ENCODE measurements at regions not wholly inside any gene's neighbourhood (a gene's known extent, or its start where the extent isn't known, plus 50 kb on each side); places are given as distances from the start of the nearest gene placed in this dataset.

- no peak for TF ChIP-seq ZNF512 (CRISPR knock-in tag; IDR thresholded peaks at IDR 0.05; ENCODE audit: borderline replicate concordance)
- TF ChIP-seq, protein P1, sequence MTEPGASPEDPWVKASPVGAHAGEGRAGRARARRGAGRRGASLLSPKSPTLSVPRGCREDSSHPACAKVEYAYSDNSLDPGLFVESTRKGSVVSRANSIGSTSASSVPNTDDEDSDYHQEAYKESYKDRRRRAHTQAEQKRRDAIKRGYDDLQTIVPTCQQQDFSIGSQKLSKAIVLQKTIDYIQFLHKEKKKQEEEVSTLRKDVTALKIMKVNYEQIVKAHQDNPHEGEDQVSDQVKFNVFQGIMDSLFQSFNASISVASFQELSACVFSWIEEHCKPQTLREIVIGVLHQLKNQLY (CRISPR knock-in tag; IDR thresholded peaks at IDR 0.05), result no peak
- no peak for TF ChIP-seq ZNF671 (CRISPR knock-in tag; IDR thresholded peaks at IDR 0.05)
- TF ChIP-seq, protein P2, sequence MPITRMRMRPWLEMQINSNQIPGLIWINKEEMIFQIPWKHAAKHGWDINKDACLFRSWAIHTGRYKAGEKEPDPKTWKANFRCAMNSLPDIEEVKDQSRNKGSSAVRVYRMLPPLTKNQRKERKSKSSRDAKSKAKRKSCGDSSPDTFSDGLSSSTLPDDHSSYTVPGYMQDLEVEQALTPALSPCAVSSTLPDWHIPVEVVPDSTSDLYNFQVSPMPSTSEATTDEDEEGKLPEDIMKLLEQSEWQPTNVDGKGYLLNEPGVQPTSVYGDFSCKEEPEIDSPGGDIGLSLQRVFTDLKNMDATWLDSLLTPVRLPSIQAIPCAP (CRISPR knock-in tag; IDR thresholded peaks at IDR 0.05), result no peak
- TF ChIP-seq TEAD4 (CRISPR knock-in tag; IDR thresholded peaks at IDR 0.05), result no peak
- TF ChIP-seq, protein P3, sequence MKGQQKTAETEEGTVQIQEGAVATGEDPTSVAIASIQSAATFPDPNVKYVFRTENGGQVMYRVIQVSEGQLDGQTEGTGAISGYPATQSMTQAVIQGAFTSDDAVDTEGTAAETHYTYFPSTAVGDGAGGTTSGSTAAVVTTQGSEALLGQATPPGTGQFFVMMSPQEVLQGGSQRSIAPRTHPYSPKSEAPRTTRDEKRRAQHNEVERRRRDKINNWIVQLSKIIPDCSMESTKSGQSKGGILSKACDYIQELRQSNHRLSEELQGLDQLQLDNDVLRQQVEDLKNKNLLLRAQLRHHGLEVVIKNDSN (CRISPR knock-in tag; IDR thresholded peaks at IDR 0.05), result no peak
- no peak for TF ChIP-seq FOXJ3 (CRISPR knock-in tag; IDR thresholded peaks at IDR 0.05; ENCODE audit: borderline replicate concordance)
- TF ChIP-seq, protein P4, sequence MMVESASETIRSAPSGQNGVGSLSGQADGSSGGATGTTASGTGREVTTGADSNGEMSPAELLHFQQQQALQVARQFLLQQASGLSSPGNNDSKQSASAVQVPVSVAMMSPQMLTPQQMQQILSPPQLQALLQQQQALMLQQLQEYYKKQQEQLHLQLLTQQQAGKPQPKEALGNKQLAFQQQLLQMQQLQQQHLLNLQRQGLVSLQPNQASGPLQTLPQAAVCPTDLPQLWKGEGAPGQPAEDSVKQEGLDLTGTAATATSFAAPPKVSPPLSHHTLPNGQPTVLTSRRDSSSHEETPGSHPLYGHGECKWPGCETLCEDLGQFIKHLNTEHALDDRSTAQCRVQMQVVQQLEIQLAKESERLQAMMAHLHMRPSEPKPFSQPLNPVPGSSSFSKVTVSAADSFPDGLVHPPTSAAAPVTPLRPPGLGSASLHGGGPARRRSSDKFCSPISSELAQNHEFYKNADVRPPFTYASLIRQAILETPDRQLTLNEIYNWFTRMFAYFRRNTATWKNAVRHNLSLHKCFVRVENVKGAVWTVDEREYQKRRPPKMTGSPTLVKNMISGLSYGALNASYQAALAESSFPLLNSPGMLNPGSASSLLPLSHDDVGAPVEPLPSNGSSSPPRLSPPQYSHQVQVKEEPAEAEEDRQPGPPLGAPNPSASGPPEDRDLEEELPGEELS (CRISPR knock-in tag; IDR thresholded peaks at IDR 0.05), result no peak
- TF ChIP-seq ZNF138 (CRISPR knock-in tag; conservative IDR thresholded peaks at IDR 0.05), result no peak
- no peak for TF ChIP-seq RELA (CRISPR knock-in tag; IDR thresholded peaks at IDR 0.05; ENCODE audit: borderline replicate concordance)
- TF ChIP-seq ATF2 (CRISPR knock-in tag; IDR thresholded peaks at IDR 0.05; ENCODE audit: borderline replicate concordance, low read depth), result no peak
- no peak for TF ChIP-seq CTCF (IDR thresholded peaks at IDR 0.05)
Measured at GRCh38 chr15:62901087-62901486, 141.5 kb upstream of the TPM1 start (continued).

DNA sequence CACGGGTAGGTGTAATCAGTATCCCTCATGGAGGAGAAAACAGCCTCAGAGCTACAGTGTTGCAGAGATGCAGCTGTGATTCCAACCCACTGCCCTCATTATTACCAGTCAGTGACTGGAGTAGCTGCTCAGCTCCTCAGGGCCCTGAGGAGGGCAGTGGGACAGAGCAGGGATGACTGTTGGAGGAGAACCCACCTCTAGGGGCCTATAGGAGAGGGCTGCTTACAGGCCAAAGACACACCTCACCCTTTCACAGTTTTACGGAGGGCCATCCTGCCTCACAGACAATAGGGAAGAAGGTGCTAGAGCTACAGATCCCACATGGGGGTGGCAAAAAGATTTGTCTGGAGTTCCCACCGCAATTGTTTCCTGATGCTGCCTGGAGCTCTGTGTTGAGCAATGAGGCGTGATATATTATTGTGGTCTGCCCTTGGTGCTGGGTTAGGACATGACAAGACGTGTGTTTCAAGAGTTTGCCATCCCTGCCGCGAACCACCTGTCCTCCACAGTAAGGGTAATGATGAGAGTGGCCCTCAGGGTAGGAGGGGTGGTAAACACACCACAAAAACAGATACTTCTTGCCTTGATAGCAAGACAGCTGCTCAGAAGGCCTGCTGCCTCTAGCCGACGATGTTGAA lies 140.5 kb upstream of the TPM1 start:
- H3K4me3 Mint-ChIP-seq, result no peak overlapping the region
- ChIA-PET POLR2A (interaction anchor here (0.5 to 1.3 kb wide), 2 partner anchors 145 to 233 kb away, joined by 3 read pairs; no protein-coding TSS in a partner anchor), CTCF (interaction anchor here (1.2 to 1.6 kb wide), 3 partner anchors 15 to 146 kb away, joined by 3 to 6 read pairs (median 4); no protein-coding TSS in a partner anchor)
- DNase-seq (ENCODE audit: low spot score) (no peak), ATAC-seq (peak; percentile 69)
- H3K9me3 Mint-ChIP-seq, result no peaks in the 10 kb centered on the region
- no peaks in the 10 kb centered on the region for H3K27me3 Mint-ChIP-seq (ENCODE audit: low read depth)
- no peaks in the 10 kb centered on the region for H3K36me3 Mint-ChIP-seq
- TF ChIP-seq, protein P5, sequence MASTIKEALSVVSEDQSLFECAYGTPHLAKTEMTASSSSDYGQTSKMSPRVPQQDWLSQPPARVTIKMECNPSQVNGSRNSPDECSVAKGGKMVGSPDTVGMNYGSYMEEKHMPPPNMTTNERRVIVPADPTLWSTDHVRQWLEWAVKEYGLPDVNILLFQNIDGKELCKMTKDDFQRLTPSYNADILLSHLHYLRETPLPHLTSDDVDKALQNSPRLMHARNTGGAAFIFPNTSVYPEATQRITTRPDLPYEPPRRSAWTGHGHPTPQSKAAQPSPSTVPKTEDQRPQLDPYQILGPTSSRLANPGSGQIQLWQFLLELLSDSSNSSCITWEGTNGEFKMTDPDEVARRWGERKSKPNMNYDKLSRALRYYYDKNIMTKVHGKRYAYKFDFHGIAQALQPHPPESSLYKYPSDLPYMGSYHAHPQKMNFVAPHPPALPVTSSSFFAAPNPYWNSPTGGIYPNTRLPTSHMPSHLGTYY (CRISPR knock-in tag; IDR thresholded peaks at IDR 0.05), result no peak
- TF ChIP-seq FOXJ3 (CRISPR knock-in tag; IDR thresholded peaks at IDR 0.05; ENCODE audit: borderline replicate concordance) (no peak), MXD4 (CRISPR knock-in tag; IDR thresholded peaks at IDR 0.05; ENCODE audit: borderline replicate concordance) (no peak)
- TF ChIP-seq, protein P6, sequence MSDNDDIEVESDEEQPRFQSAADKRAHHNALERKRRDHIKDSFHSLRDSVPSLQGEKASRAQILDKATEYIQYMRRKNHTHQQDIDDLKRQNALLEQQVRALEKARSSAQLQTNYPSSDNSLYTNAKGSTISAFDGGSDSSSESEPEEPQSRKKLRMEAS (CRISPR knock-in tag; IDR thresholded peaks at IDR 0.05), result no peak
- no peak overlapping the region for H3K27ac Mint-ChIP-seq
- peaks cover 39% of the 10 kb centered on the region for H3K4me1 Mint-ChIP-seq
